CD14-positive monocyte (primary cell): ENCODE measurements at regions not wholly inside any gene's neighbourhood (a gene's known extent, or its start where the extent isn't known, plus 50 kb on each side); places are given as distances from the start of the nearest gene placed in this dataset.

Experiments used
- DNase-seq, 3 donors: peaks; one replicate each; pipeline ENCODE4 v3.0.0-alpha.2; 2011 to 2022
- H2AFZ ChIP-seq: 2 replicates; pipeline ENCODE4 v1.6.0; 2012; ENCODE audit warnings: mild to moderate bottlenecking, low read depth, low read length, inconsistent platforms; ENCODE audit not compliant: insufficient read depth, poor library complexity, severe bottlenecking
- H3K27ac ChIP-seq, 2 donors: 1 replicate in 1 of 2; 2 replicates in 1 of 2; pipeline ENCODE4 v1.5.1; 2012 to 2013; ENCODE audit warnings: low read length in 2 of 2, control low read depth in 1 of 2, inconsistent platforms in 1 of 2, low read depth in 1 of 2, mild to moderate bottlenecking in 1 of 2
- H3K27me3 ChIP-seq, 2 donors: one replicate each; pipeline versions ENCODE4 v1.6.0 to v1.6.1; 2011 to 2013; ENCODE audit warnings: low read length in 2 of 2; ENCODE audit not compliant: control insufficient read depth in 2 of 2, insufficient read depth in 2 of 2
- H3K36me3 ChIP-seq, 2 donors: replicated peaks in 1 of 2; 1 replicate in 1 of 2; 2 replicates in 1 of 2; pipeline versions ENCODE4 v1.5.1 to v1.6.1; 2012 to 2013; ENCODE audit warnings: low read length in 2 of 2, control low read depth in 1 of 2, inconsistent platforms in 1 of 2, mild to moderate bottlenecking in 1 of 2; ENCODE audit not compliant: insufficient read depth in 2 of 2, control insufficient read depth in 1 of 2
- H3K4me1 ChIP-seq, 2 donors: 1 replicate in 1 of 2; 2 replicates in 1 of 2; pipeline versions ENCODE4 v1.5.1 to v1.6.1; 2012 to 2013; ENCODE audit warnings: low read length in 2 of 2, control low read depth in 1 of 2, inconsistent platforms in 1 of 2, mild to moderate bottlenecking in 1 of 2, moderate library complexity in 1 of 2; ENCODE audit not compliant: insufficient read depth in 2 of 2, control insufficient read depth in 1 of 2
- H3K4me2 ChIP-seq: replicated peaks from 2 replicates; pipeline ENCODE3; 2012; ENCODE audit warnings: low read length, moderate library complexity, mild to moderate bottlenecking; ENCODE audit not compliant: poor library complexity, severe bottlenecking; ENCODE audit errors: extremely low read depth
- H3K4me3 ChIP-seq, 3 experiments: fragments of 200-600 bp in 1 of 3; sonication (generic) in 1 of 3; replicated peaks in 1 of 3; 1 replicate in 2 of 3; 2 replicates in 1 of 3; pipeline ENCODE4 v1.5.1; 2011 to 2013; ENCODE audit warnings: low read length in 3 of 3, mild to moderate bottlenecking in 3 of 3, control low read depth in 2 of 3, low read depth in 2 of 3, inconsistent platforms in 1 of 3, moderate library complexity in 1 of 3
- H3K79me2 ChIP-seq: 2 replicates; pipeline ENCODE4 v1.6.0; 2012; ENCODE audit warnings: mild to moderate bottlenecking, control low read depth, inconsistent platforms, low read length, moderate library complexity; ENCODE audit not compliant: insufficient read depth
- H3K9ac ChIP-seq: 2 replicates; pipeline ENCODE4 v1.6.0; 2017; ENCODE audit warnings: low read length, mild to moderate bottlenecking; ENCODE audit not compliant: insufficient read depth, poor library complexity, severe bottlenecking
- H3K9me3 ChIP-seq, 2 donors: replicated peaks in 1 of 2; 1 replicate in 1 of 2; 2 replicates in 1 of 2; pipeline versions ENCODE4 v1.5.1 to v1.6.1; 2012 to 2013; ENCODE audit warnings: low read length in 2 of 2, control low read depth in 1 of 2; ENCODE audit not compliant: control insufficient read depth in 1 of 2, insufficient read depth in 1 of 2
- H4K20me1 ChIP-seq: 2 replicates; pipeline ENCODE4 v1.6.0; 2012; ENCODE audit warnings: mild to moderate bottlenecking, low read length, control low read depth, moderate library complexity; ENCODE audit not compliant: insufficient read depth
- H3K27ac Mint-ChIP-seq, 7 donors: one replicate each; pipeline ENCODE4 v1.8.0; 2020; ENCODE audit warnings: mild to moderate bottlenecking in 7 of 7, mixed read lengths in 7 of 7, moderate library complexity in 6 of 7, inconsistent platforms in 2 of 7
- H3K27me3 Mint-ChIP-seq, 3 donors: one replicate each; pipeline ENCODE4 v1.8.0; 2021 to 2022; ENCODE audit warnings: low read depth in 3 of 3, mild to moderate bottlenecking in 3 of 3, mixed read lengths in 3 of 3, moderate library complexity in 3 of 3, inconsistent platforms in 1 of 3
- H3K36me3 Mint-ChIP-seq, 2 donors: one replicate each; pipeline ENCODE4 v1.8.0; 2020; ENCODE audit warnings: mixed read lengths in 2 of 2, inconsistent platforms in 1 of 2, mild to moderate bottlenecking in 1 of 2
- H3K4me1 Mint-ChIP-seq: one replicate; pipeline ENCODE4 v1.8.0; 2020; ENCODE audit warnings: mild to moderate bottlenecking, mixed read lengths
- H3K4me3 Mint-ChIP-seq, 2 donors: one replicate each; pipeline ENCODE4 v1.8.0; 2020; ENCODE audit warnings: mild to moderate bottlenecking in 2 of 2, mixed read lengths in 2 of 2, moderate library complexity in 1 of 2
- H3K9me3 Mint-ChIP-seq, 7 donors: one replicate each; pipeline ENCODE4 v1.8.0; 2020 to 2022; ENCODE audit warnings: mixed read lengths in 7 of 7, mild to moderate bottlenecking in 6 of 7, moderate library complexity in 6 of 7, inconsistent platforms in 2 of 7
- CTCF ChIP-seq: fragments of 200-600 bp; IDR thresholded peaks from one replicate; pipeline ENCODE4 v1.8.0; 2022; ENCODE audit warnings: antibody characterized with exemption, mild to moderate bottlenecking
- WGBS: methylation state at CpG from one replicate; pipeline ENCODE4 v1.1.5; 2013; ENCODE audit warnings: missing lambda C conversion rate; ENCODE audit not compliant: insufficient coverage; 5-methylcytosine and 5-hydroxymethylcytosine counted together
- intact Hi-C, 2 donors: fragments of 100-400 bp; cut with micrococcal nuclease; formaldehyde crosslinking; loops; one replicate each; pipeline versions ENCODE4 v1.15.0 to v1.15.1; 2023

- DNase-seq = no peak
- H3K79me2 ChIP-seq = no peaks in the 10 kb centered on the region
- no peaks in the 10 kb centered on the region for H3K27me3 ChIP-seq
- H3K36me3 ChIP-seq = no peaks in the 10 kb centered on the region
- Mint-ChIP-seq H3K4me3 (no peak overlapping the region), H3K27me3 (peaks cover 0 to 2% (median 0%) of the 10 kb centered on the region in 3 donors), H3K27ac (no peak overlapping the region), H3K9me3 (peaks cover 0 to 5% (median 2%) of the 10 kb centered on the region in 7 donors), H3K4me1 (no peaks in the 10 kb centered on the region), H3K36me3 (no peaks in the 10 kb centered on the region)
- no peaks in the 10 kb centered on the region for H4K20me1 ChIP-seq
- H3K9ac ChIP-seq = no peak overlapping the region
- no peak for TF ChIP-seq CTCF
- no peak overlapping the region for H3K27ac ChIP-seq
- WGBS = no CpG with 5 or more reads among the region's 1 CpG
- no peaks in the 10 kb centered on the region for H3K9me3 ChIP-seq
- H3K4me2 ChIP-seq = no peak overlapping the region
- intact Hi-C loops = no loop called here
- H2AFZ ChIP-seq = no peak overlapping the region
- H3K4me3 ChIP-seq = no peak overlapping the region
- no peaks in the 10 kb centered on the region for H3K4me1 ChIP-seq
Measured at GRCh38 chr2:83071914-83072313, 1387.2 kb downstream of the SUCLG1 start.

- no CpG with 5 or more reads among the region's 5 CpGs for WGBS
- Histone ChIP-seq H3K9me3 (no peaks in the 10 kb centered on the region), H3K4me2 (no peak overlapping the region), H3K27ac (no peak overlapping the region), H3K36me3 (no peaks in the 10 kb centered on the region), H4K20me1 (no peaks in the 10 kb centered on the region), H3K79me2 (no peaks in the 10 kb centered on the region), H3K9ac (no peak overlapping the region), H3K4me3 (no peak overlapping the region), H3K27me3 (no peaks in the 10 kb centered on the region), H3K4me1 (no peaks in the 10 kb centered on the region), H2AFZ (no peak overlapping the region)
- H3K4me3 Mint-ChIP-seq = no peak overlapping the region
- no peaks in the 10 kb centered on the region for H3K36me3 Mint-ChIP-seq
- DNase-seq = no peak
- H3K9me3 Mint-ChIP-seq = peaks cover 0 to 5% (median 2%) of the 10 kb centered on the region in 7 donors
- H3K27me3 Mint-ChIP-seq = peaks cover 0 to 2% (median 0%) of the 10 kb centered on the region in 3 donors
- H3K27ac Mint-ChIP-seq = no peak overlapping the region
- no peaks in the 10 kb centered on the region for H3K4me1 Mint-ChIP-seq
- intact Hi-C loops = no loop called here
- TF ChIP-seq CTCF = no peak
Measured at GRCh38 chr2:83071352-83071751, 1387.7 kb downstream of the SUCLG1 start.
